Tibial nerve (tissue), 4 donors: ENCODE measurements at regions not wholly inside any gene's neighbourhood (a gene's known extent, or its start where the extent isn't known, plus 50 kb on each side); places are given as distances from the start of the nearest gene placed in this dataset.

Experiments
- EP300 ChIP-seq, 2 donors: sonication (generic); formaldehyde crosslinking; IDR thresholded peaks; one replicate each; pipeline ENCODE4 v1.6.1; 2017; ENCODE audit warnings: antibody characterized with exemption in 2 of 2, mild to moderate bottlenecking in 1 of 2
- TF ChIP-seq, protein P1 (sequence below), 5 experiments: fragments of 200-600 bp in 3 of 5; fragments of 450-650 bp in 2 of 5; sonication (generic) in 3 of 5; IDR thresholded peaks; one replicate each; pipeline ENCODE4 v1.5.1; 2016 to 2019; ENCODE audit warnings: antibody characterized with exemption in 5 of 5, mild to moderate bottlenecking in 3 of 5, moderate library complexity in 2 of 5

DNA sequence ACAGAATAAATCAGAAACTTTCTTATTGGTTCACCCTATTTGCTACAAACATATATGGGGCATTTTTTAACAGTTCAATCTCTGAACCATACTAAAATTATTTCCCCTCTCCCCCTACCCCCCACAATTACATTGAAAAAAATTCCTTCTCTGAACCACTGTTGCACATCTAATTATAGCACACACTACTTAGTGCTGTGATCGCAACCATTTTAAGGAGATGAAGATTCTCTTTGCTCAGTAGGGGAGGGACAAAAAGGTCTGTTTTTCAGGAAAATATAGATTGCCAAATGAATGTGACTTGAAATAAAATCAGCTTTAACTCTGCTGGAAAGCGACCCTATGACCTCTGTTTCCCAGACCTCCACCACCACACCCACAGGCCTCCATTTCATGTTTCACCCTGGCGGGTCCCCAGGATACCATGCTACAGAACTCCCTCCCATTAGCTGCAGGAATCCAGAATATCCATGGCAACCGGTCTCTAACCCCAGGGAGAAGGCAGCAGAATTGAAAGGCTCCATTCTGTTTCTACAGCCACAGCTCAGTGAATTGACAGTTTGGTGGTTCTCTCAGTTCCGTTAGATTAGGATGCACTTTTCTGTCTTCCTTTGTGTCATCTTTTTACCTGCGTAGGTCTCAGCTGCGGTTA lies 286.3 kb downstream of the TBC1D4 start:
- TF ChIP-seq, protein P1, sequence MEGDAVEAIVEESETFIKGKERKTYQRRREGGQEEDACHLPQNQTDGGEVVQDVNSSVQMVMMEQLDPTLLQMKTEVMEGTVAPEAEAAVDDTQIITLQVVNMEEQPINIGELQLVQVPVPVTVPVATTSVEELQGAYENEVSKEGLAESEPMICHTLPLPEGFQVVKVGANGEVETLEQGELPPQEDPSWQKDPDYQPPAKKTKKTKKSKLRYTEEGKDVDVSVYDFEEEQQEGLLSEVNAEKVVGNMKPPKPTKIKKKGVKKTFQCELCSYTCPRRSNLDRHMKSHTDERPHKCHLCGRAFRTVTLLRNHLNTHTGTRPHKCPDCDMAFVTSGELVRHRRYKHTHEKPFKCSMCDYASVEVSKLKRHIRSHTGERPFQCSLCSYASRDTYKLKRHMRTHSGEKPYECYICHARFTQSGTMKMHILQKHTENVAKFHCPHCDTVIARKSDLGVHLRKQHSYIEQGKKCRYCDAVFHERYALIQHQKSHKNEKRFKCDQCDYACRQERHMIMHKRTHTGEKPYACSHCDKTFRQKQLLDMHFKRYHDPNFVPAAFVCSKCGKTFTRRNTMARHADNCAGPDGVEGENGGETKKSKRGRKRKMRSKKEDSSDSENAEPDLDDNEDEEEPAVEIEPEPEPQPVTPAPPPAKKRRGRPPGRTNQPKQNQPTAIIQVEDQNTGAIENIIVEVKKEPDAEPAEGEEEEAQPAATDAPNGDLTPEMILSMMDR (IDR thresholded peaks at IDR 0.05), result no peak
- TF ChIP-seq EP300 (IDR thresholded peaks at IDR 0.05), result no peak
